IMR-90 (cell line): ENCODE measurements at regions not wholly inside any gene's neighbourhood (a gene's known extent, or its start where the extent isn't known, plus 50 kb on each side); places are given as distances from the start of the nearest gene placed in this dataset.

ENCODE experiments used
- ATAC-seq: fragments of 200-7000 bp; cut with Tn5 transposase; 2 replicates; pipeline ENCODE4 v1.9.1; 2020; ENCODE audit warnings: low read depth, mild to moderate bottlenecking, moderate library complexity
- BruUV-seq: library from RNA; stranded (reverse); fragments of 400-500 nt; replicated peaks from 2 replicates; lab custom pipeline; 2021; lab: Mats Ljungman, UMichigan
- CTCF ChIA-PET: fragments of 300-600 bp; formaldehyde crosslinking; extraction: SDS; loops from one replicate; lab custom pipeline; 2021; ENCODE audit warnings: antibody characterized with exemption; lab: Yijun Ruan, JAX
- POLR2A ChIA-PET: fragments of 300-600 bp; sonication (Branson Sonifier 250); formaldehyde crosslinking; loops from one replicate; lab custom pipeline; 2022; ENCODE audit warnings: antibody characterized with exemption; ENCODE audit not compliant: unreplicated experiment; lab: Charles Lee
- DNase-seq: peaks from one replicate; pipeline ENCODE4 v3.0.0; 2013
- H2AFZ ChIP-seq: replicated peaks from 2 replicates; pipeline ENCODE3; 2013; ENCODE audit warnings: low read length, mild to moderate bottlenecking; ENCODE audit not compliant: poor library complexity
- H2AK5ac ChIP-seq: 2 replicates; pipeline ENCODE4 v1.6.1; 2013; ENCODE audit warnings: low read depth, low read length, inconsistent platforms
- H2AK9ac ChIP-seq: replicated peaks from 2 replicates; pipeline ENCODE3; 2013; ENCODE audit warnings: mild to moderate bottlenecking, low read depth, low read length, moderate library complexity; ENCODE audit not compliant: poor library complexity
- H2BK120ac ChIP-seq: 2 replicates; pipeline ENCODE4 v1.6.1; 2013; ENCODE audit warnings: low read depth, low read length, inconsistent platforms
- H2BK15ac ChIP-seq: 3 replicates; pipeline ENCODE4 v1.6.1; 2013; ENCODE audit warnings: low read depth, low read length, inconsistent platforms
- H2BK20ac ChIP-seq: 2 replicates; pipeline ENCODE4 v1.6.1; 2013; ENCODE audit warnings: low read depth, mild to moderate bottlenecking, inconsistent platforms, low read length, moderate library complexity
- H2BK5ac ChIP-seq: 2 replicates; pipeline ENCODE4 v1.6.1; 2013; ENCODE audit warnings: mild to moderate bottlenecking, low read depth, low read length, inconsistent platforms; ENCODE audit not compliant: poor library complexity, severe bottlenecking
- H3K14ac ChIP-seq: replicated peaks from 2 replicates; pipeline ENCODE4 v1.6.1; 2013; ENCODE audit warnings: low read depth, low read length, inconsistent platforms
- H3K18ac ChIP-seq: 2 replicates; pipeline ENCODE4 v1.6.1; 2013; ENCODE audit warnings: low read depth, low read length, control low read depth
- H3K23ac ChIP-seq: 2 replicates; pipeline ENCODE4 v1.6.1; 2013; ENCODE audit warnings: low read depth, low read length, inconsistent platforms
- H3K27ac ChIP-seq: 2 replicates; pipeline ENCODE4 v1.5.1; 2013; ENCODE audit warnings: mild to moderate bottlenecking, control low read depth, low read length; ENCODE audit not compliant: insufficient read depth
- H3K27me3 ChIP-seq: 2 replicates; pipeline ENCODE4 v1.6.1; 2013; ENCODE audit warnings: low read length; ENCODE audit not compliant: control insufficient read depth, insufficient read depth
- H3K36me3 ChIP-seq: 2 replicates; pipeline ENCODE4 v1.6.1; 2013; ENCODE audit warnings: low read length, mixed read lengths; ENCODE audit not compliant: control insufficient read depth, insufficient read depth
- H3K4ac ChIP-seq: 2 replicates; pipeline ENCODE4 v1.6.1; 2013; ENCODE audit warnings: low read depth, low read length, inconsistent platforms
- H3K4me1 ChIP-seq: 2 replicates; pipeline ENCODE4 v1.6.1; 2013; ENCODE audit warnings: low read length, mixed read lengths; ENCODE audit not compliant: control insufficient read depth, insufficient read depth
- H3K4me2 ChIP-seq: 2 replicates; pipeline ENCODE4 v1.6.1; 2013; ENCODE audit warnings: low read depth, mild to moderate bottlenecking, control low read depth, low read length, moderate library complexity
- H3K4me3 ChIP-seq: 2 replicates; pipeline ENCODE4 v1.5.1; 2013; ENCODE audit warnings: low read depth, mild to moderate bottlenecking, control low read depth, low read length, moderate library complexity; ENCODE audit not compliant: insufficient read depth
- H3K56ac ChIP-seq: 2 replicates; pipeline ENCODE4 v1.6.1; 2013; ENCODE audit warnings: low read length, inconsistent platforms; ENCODE audit not compliant: insufficient read depth; ENCODE audit errors: extremely low read depth
- H3K79me1 ChIP-seq, 2 experiments: 2 replicates each; pipeline ENCODE4 v1.6.1; 2013; ENCODE audit warnings: low read length in 2 of 2, inconsistent platforms in 1 of 2, low read depth in 1 of 2
- H3K9ac ChIP-seq: 2 replicates; pipeline ENCODE4 v1.6.1; 2013; ENCODE audit warnings: low read depth, low read length, control low read depth
- H3K9me1 ChIP-seq: 2 replicates; pipeline ENCODE4 v1.6.1; 2013; ENCODE audit warnings: low read length, inconsistent platforms; ENCODE audit not compliant: insufficient read depth
- H3K9me3 ChIP-seq: 2 replicates; pipeline ENCODE4 v1.6.1; 2013; ENCODE audit warnings: low read length; ENCODE audit not compliant: control insufficient read depth, insufficient read depth
- H4K20me1 ChIP-seq: 2 replicates; pipeline ENCODE4 v1.6.1; 2013; ENCODE audit warnings: low read length, inconsistent platforms; ENCODE audit not compliant: insufficient read depth
- H4K5ac ChIP-seq: 2 replicates; pipeline ENCODE4 v1.6.1; 2013; ENCODE audit warnings: mild to moderate bottlenecking, low read depth, low read length, control low read depth
- H4K8ac ChIP-seq, 2 experiments: 2 replicates each; pipeline ENCODE4 v1.6.1; 2013; ENCODE audit warnings: low read depth in 2 of 2, low read length in 2 of 2, control low read depth in 1 of 2, inconsistent platforms in 1 of 2
- H4K91ac ChIP-seq: 2 replicates; pipeline ENCODE4 v1.6.1; 2013; ENCODE audit warnings: low read depth, low read length, inconsistent platforms; ENCODE audit not compliant: insufficient read depth
- BHLHE40 ChIP-seq: fragments of 150-350 bp; IDR thresholded peaks from 2 replicates; pipeline ENCODE4 v1.6.1; 2016; ENCODE audit warnings: mild to moderate bottlenecking, low read depth, low read length
- CEBPB ChIP-seq: IDR thresholded peaks from 2 replicates; pipeline ENCODE4 v1.6.1; 2012; ENCODE audit warnings: low read depth, low read length, improper control_type of control experiment
- CHD1 ChIP-seq: IDR thresholded peaks from 2 replicates; pipeline ENCODE4 v1.6.1; 2012; ENCODE audit warnings: low read depth, low read length, improper control_type of control experiment
- CTCF ChIP-seq: conservative IDR thresholded peaks from 2 replicates; pipeline ENCODE4 v1.5.1; 2012; ENCODE audit warnings: mild to moderate bottlenecking, low read depth, low read length, improper control_type of control experiment
- ELK1 ChIP-seq: fragments of 150-350 bp; IDR thresholded peaks from 2 replicates; pipeline ENCODE4 v1.6.1; 2016; ENCODE audit warnings: low read depth, mild to moderate bottlenecking, low read length, moderate library complexity, borderline replicate concordance
- FOS ChIP-seq: fragments of 150-350 bp; IDR thresholded peaks from 2 replicates; pipeline ENCODE4 v1.6.1; 2016; ENCODE audit warnings: low read depth, low read length
- MAFK ChIP-seq: IDR thresholded peaks from 2 replicates; pipeline ENCODE4 v1.6.1; 2012; ENCODE audit warnings: low read depth, low read length, improper control_type of control experiment
- MAZ ChIP-seq: IDR thresholded peaks from 2 replicates; pipeline ENCODE4 v1.6.1; 2012; ENCODE audit warnings: low read depth, mild to moderate bottlenecking, low read length, improper control_type of control experiment, moderate library complexity, borderline replicate concordance
- MXI1 ChIP-seq: IDR thresholded peaks from 2 replicates; pipeline ENCODE4 v1.6.1; 2012; ENCODE audit warnings: low read depth, mild to moderate bottlenecking, low read length, moderate library complexity, borderline replicate concordance
- NFE2L2 ChIP-seq: fragments of 150-350 bp; IDR thresholded peaks from 2 replicates; pipeline ENCODE4 v1.6.1; 2016; ENCODE audit warnings: low read depth, mild to moderate bottlenecking, low read length
- POLR2A ChIP-seq: IDR thresholded peaks from 2 replicates; pipeline ENCODE4 v1.6.1; 2012; ENCODE audit warnings: mild to moderate bottlenecking, low read depth, low read length
- RAD21 ChIP-seq: IDR thresholded peaks from 2 replicates; pipeline ENCODE4 v1.6.1; 2012; ENCODE audit warnings: low read length, improper control_type of control experiment
- RCOR1 ChIP-seq: IDR thresholded peaks from 2 replicates; pipeline ENCODE4 v1.6.1; 2012; ENCODE audit warnings: mild to moderate bottlenecking, low read length, improper control_type of control experiment; ENCODE audit not compliant: insufficient replicate concordance
- RFX5 ChIP-seq: IDR thresholded peaks from 2 replicates; pipeline ENCODE4 v1.8.0; 2012; ENCODE audit warnings: low read depth, mild to moderate bottlenecking, low read length, moderate library complexity
- SMC3 ChIP-seq: fragments of 150-350 bp; IDR thresholded peaks from 2 replicates; pipeline ENCODE4 v1.6.1; 2016; ENCODE audit warnings: low read depth, mild to moderate bottlenecking, antibody characterized with exemption, low read length, moderate library complexity
- USF2 ChIP-seq: fragments of 150-350 bp; IDR thresholded peaks from 2 replicates; pipeline ENCODE4 v1.6.1; 2017; ENCODE audit warnings: mild to moderate bottlenecking, antibody characterized with exemption, low read length, low read depth
- WGBS, 2 experiments: methylation state at CpG; one replicate each; pipeline versions ENCODE4 v1.1.5 to v1.1.7; 2013; ENCODE audit warnings: missing lambda C conversion rate in 2 of 2; ENCODE audit not compliant: insufficient read length in 1 of 2; ENCODE audit errors: extremely low coverage in 2 of 2; 5-methylcytosine and 5-hydroxymethylcytosine counted together
- dilution Hi-C: fragments of 300-500 bp; cut with HindIII; formaldehyde crosslinking; loops from one replicate; pipeline ENCODE4 v1.14.3; 2018; ENCODE audit warnings: low sequenced_read_pairs; ENCODE audit not compliant: unreplicated experiment
- in situ Hi-C: fragments of 300-500 bp; cut with MboI; formaldehyde crosslinking; loops from 3 replicates; pipeline ENCODE4 v1.14.3; 2019; ENCODE audit warnings: low sequenced_read_pairs, inconsistent platforms, mixed read lengths
- intact Hi-C: fragments of 100-400 bp; cut with micrococcal nuclease; formaldehyde crosslinking; loops from 2 replicates; pipeline ENCODE4 v1.10.0; 2022

GRCh38 chr15:66651913-66652642, 50.0 kb upstream of the SMAD6 start:
- Histone ChIP-seq H3K9me3 (no peaks in the 10 kb centered on the region), H2AK5ac (no peak overlapping the region), H2AK9ac (no peak overlapping the region), H2BK15ac (no peak overlapping the region), H4K5ac (no peak overlapping the region), H3K4me1 (0 out of 2 replicates have a peak, but pooled peaks cover 2% of the 10 kb centered on the region), H2BK5ac (no peak overlapping the region), H3K23ac (no peak overlapping the region), H3K4me2 (no peak overlapping the region), H3K27me3 (peaks cover 7% of the 10 kb centered on the region; the same call in 1 of the 2 replicates), H3K18ac (no peak overlapping the region), H4K20me1 (no peaks in the 10 kb centered on the region), H2BK20ac (no peak overlapping the region), H3K79me1 (no peaks in the 10 kb centered on the region), H4K8ac (no peak overlapping the region), H3K4me3 (no peak overlapping the region), H3K56ac (no peak overlapping the region), H4K91ac (no peak overlapping the region), H3K14ac (no peak overlapping the region), H3K36me3 (no peaks in the 10 kb centered on the region), H3K9ac (no peak overlapping the region), H2AFZ (no peak overlapping the region), H3K27ac (no peak overlapping the region), H3K9me1 (no peaks in the 10 kb centered on the region), H2BK120ac (no peak overlapping the region), H3K4ac (no peak overlapping the region)
- TF ChIP-seq FOS (no peak), MAFK (no peak), RFX5 (no peak), CHD1 (no peak), MAZ (no peak), CEBPB (no peak), SMC3 (no peak), NFE2L2 (no peak), CTCF (no peak), BHLHE40 (no peak), RAD21 (no peak), ELK1 (no peak), RCOR1 (no peak), POLR2A (no peak), MXI1 (no peak), USF2 (no peak)
- intact Hi-C loops = no loop called here
- POLR2A ChIA-PET = no interaction called here
- ATAC-seq (no peak), DNase-seq (no peak)
- in situ Hi-C loops = no loop called here
- dilution Hi-C loops = no loop called here
- CTCF ChIA-PET = no interaction called here
- 93% methylated on average over 2 of the region's 5 CpGs; no CpG with 5 or more reads in 1 of the 2 experiments for WGBS, 2 experiments
- BruUV-seq = no TSS peak
